Right lobe of liver (tissue), 6 donors: ENCODE measurements at regions not wholly inside any gene's neighbourhood (a gene's known extent, or its start where the extent isn't known, plus 50 kb on each side); places are given as distances from the start of the nearest gene placed in this dataset.

Experiments used
- ATAC-seq, 4 donors: fragments of 200-7000 bp; cut with Tn5 transposase; one replicate each; pipeline ENCODE4 v1.9.1; 2020; ENCODE audit warnings: mild to moderate bottlenecking in 4 of 4, moderate library complexity in 4 of 4
- DNase-seq, 3 donors: peaks; one replicate each; pipeline ENCODE4 v3.0.0-alpha.2; 2020
- H3K27ac ChIP-seq, 3 donors: fragments of 200-600 bp; one replicate each; pipeline ENCODE4 v1.8.0; 2022
- H3K27me3 ChIP-seq, 2 donors: fragments of 200-600 bp; one replicate each; pipeline ENCODE4 v1.8.0; 2022
- H3K36me3 ChIP-seq, 4 donors: fragments of 200-600 bp; sonication (generic) in 1 of 4; one replicate each; pipeline versions ENCODE4 v1.5.1 to v1.8.0; 2017 to 2022; ENCODE audit warnings: control low read depth in 1 of 4
- H3K4me1 ChIP-seq, 4 donors: fragments of 200-600 bp; sonication (generic) in 1 of 4; one replicate each; pipeline versions ENCODE4 v1.5.1 to v1.8.0; 2017 to 2022; ENCODE audit warnings: control low read depth in 1 of 4
- H3K4me3 ChIP-seq, 3 donors: fragments of 200-600 bp; one replicate each; pipeline ENCODE4 v1.8.0; 2022
- H3K9me3 ChIP-seq, 4 donors: fragments of 200-600 bp; sonication (generic) in 1 of 4; one replicate each; pipeline versions ENCODE4 v1.5.1 to v1.8.0; 2017 to 2022; ENCODE audit warnings: control low read depth in 1 of 4
- POLR2A ChIP-seq: fragments of 450-650 bp; IDR thresholded peaks from one replicate; pipeline ENCODE4 v1.6.1; 2017; ENCODE audit warnings: antibody characterized with exemption, mild to moderate bottlenecking
- WGBS: methylation state at CpG from one replicate; pipeline ENCODE4 v1.1.6; 2018; ENCODE audit warnings: low coverage, low lambda C conversion rate; ENCODE audit not compliant: insufficient coverage; ENCODE audit errors: missing lambda C conversion rate; 5-methylcytosine and 5-hydroxymethylcytosine counted together
- intact Hi-C, 2 donors: fragments of 100-400 bp; cut with DNase I; formaldehyde crosslinking; loops; one replicate each; pipeline versions ENCODE4 v1.11.2 to v1.14.1; 2022
- TF ChIP-seq, protein P1 (sequence below), 4 donors: fragments of 200-600 bp in 3 of 4; fragments of 450-650 bp in 1 of 4; IDR thresholded peaks; one replicate each; pipeline versions ENCODE4 v1.5.1 to v1.8.0; 2016 to 2022; ENCODE audit warnings: antibody characterized with exemption in 4 of 4, mild to moderate bottlenecking in 2 of 4
- donor health status: DM: no; HTN: yes; CAD: no.
- donor health status: DM: no; HTN: no; CAD: no.
- donor health status: DM: no; HTN: no; CAD: no.
- donor health status: DM: no; HTN: yes; CAD: no.
- donor health status: DM: no; HTN: yes; CAD: no.

DNA sequence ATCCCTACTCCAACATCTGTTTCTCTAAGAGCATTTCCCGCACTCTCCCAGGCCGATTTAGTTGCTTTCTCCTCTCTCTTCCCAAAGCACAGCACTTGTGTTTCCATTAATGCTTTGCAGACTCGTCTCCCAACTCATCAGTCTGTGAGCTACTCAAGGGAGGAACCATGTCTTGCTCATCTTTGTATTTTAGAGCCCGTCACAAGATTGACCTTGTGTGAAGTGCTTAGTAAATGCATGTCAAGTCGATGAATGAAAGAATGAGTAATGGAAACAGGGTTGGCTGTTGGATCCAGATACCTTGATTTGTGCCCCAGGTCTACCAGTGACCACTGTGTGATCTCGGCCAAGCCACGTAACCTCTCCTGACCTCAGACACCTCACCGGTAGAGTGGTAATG lies 99.3 kb downstream of the KLF4 start:
- Histone ChIP-seq H3K27ac (no peak overlapping the region), H3K4me3 (no peak overlapping the region), H3K27me3 (no peaks in the 10 kb centered on the region), H3K4me1 (peaks cover 0 to 6% (median 0%) of the 10 kb centered on the region in 4 donors), H3K36me3 (no peaks in the 10 kb centered on the region), H3K9me3 (no peaks in the 10 kb centered on the region)
- WGBS, result 80% methylated on average over 8 of the region's 8 CpGs
- TF ChIP-seq POLR2A, result no peak
- TF ChIP-seq, protein P1, sequence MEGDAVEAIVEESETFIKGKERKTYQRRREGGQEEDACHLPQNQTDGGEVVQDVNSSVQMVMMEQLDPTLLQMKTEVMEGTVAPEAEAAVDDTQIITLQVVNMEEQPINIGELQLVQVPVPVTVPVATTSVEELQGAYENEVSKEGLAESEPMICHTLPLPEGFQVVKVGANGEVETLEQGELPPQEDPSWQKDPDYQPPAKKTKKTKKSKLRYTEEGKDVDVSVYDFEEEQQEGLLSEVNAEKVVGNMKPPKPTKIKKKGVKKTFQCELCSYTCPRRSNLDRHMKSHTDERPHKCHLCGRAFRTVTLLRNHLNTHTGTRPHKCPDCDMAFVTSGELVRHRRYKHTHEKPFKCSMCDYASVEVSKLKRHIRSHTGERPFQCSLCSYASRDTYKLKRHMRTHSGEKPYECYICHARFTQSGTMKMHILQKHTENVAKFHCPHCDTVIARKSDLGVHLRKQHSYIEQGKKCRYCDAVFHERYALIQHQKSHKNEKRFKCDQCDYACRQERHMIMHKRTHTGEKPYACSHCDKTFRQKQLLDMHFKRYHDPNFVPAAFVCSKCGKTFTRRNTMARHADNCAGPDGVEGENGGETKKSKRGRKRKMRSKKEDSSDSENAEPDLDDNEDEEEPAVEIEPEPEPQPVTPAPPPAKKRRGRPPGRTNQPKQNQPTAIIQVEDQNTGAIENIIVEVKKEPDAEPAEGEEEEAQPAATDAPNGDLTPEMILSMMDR (IDR thresholded peaks at IDR 0.05), result no peak
- no peak for DNase-seq
- intact Hi-C loops, result no loop called here
- ATAC-seq, result no peak

GRCh38 chr9:107389617-107390071 lies 99.9 kb downstream of the KLF4 start:
- Histone ChIP-seq H3K4me1 (peaks cover 0 to 6% (median 0%) of the 10 kb centered on the region in 4 donors), H3K4me3 (no peak overlapping the region), H3K27ac (no peak overlapping the region), H3K36me3 (no peaks in the 10 kb centered on the region), H3K27me3 (no peaks in the 10 kb centered on the region), H3K9me3 (no peaks in the 10 kb centered on the region)
- ATAC-seq (peak; percentile 88 to 95 (median 91)), DNase-seq (peak; percentile 73 to 82 (median 74))
- WGBS, result 37% methylated on average over 3 of the region's 3 CpGs
- TF ChIP-seq, protein P1 (IDR thresholded peaks at IDR 0.05), result no peak
- no peak for TF ChIP-seq POLR2A
- intact Hi-C loops, result no loop called here

- no peak overlapping the region for H3K27ac ChIP-seq
- DNase-seq (no peak), ATAC-seq (no peak)
- intact Hi-C loops, result no loop called here
- H3K27me3 ChIP-seq, result no peaks in the 10 kb centered on the region
- no peak overlapping the region for H3K4me3 ChIP-seq
- H3K4me1 ChIP-seq, result peaks cover 0 to 6% (median 0%) of the 10 kb centered on the region in 4 donors
- no peak for TF ChIP-seq POLR2A
- TF ChIP-seq, protein P1 (IDR thresholded peaks at IDR 0.05), result no peak
- no peaks in the 10 kb centered on the region for H3K9me3 ChIP-seq
- WGBS, result 77% methylated on average over 4 of the region's 4 CpGs
- H3K36me3 ChIP-seq, result no peaks in the 10 kb centered on the region
Measured at GRCh38 chr9:107388890-107389289, 100.7 kb downstream of the KLF4 start.

DNA sequence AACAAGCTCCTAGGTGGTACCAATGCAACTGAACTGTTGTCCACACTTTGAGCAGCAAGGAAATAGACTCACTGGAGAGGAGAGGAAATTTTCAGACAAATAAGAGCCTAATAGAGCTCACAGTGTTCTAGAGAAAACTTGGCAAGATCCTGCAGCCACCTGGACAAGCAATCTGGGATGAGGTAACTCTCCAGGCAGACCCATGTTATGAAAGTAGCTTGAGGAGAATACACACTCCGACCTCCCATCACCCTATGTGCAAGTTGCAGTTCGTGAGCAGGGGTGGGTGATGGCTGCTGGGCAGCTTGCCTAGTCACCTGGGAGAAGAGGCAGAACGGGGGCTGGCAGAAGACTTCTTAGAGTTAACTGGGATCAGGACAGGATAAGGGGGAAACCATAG lies 102.2 kb downstream of the KLF4 start:
- 0% methylated on average over 1 of the region's 3 CpGs for WGBS
- no peak overlapping the region for H3K27ac ChIP-seq
- H3K4me1 ChIP-seq, result peaks cover 0 to 6% (median 0%) of the 10 kb centered on the region in 4 donors
- TF ChIP-seq, protein P1 (IDR thresholded peaks at IDR 0.05), result no peak
- TF ChIP-seq POLR2A, result no peak
- H3K27me3 ChIP-seq, result no peaks in the 10 kb centered on the region
- intact Hi-C loops, result no loop called here
- no peaks in the 10 kb centered on the region for H3K9me3 ChIP-seq
- ATAC-seq (peak in 3 of 4 donors; percentile 26 to 55 (median 31)), DNase-seq (peak in 1 of 3 donors; percentile 49)
- H3K36me3 ChIP-seq, result no peaks in the 10 kb centered on the region
- no peak overlapping the region for H3K4me3 ChIP-seq

DNA sequence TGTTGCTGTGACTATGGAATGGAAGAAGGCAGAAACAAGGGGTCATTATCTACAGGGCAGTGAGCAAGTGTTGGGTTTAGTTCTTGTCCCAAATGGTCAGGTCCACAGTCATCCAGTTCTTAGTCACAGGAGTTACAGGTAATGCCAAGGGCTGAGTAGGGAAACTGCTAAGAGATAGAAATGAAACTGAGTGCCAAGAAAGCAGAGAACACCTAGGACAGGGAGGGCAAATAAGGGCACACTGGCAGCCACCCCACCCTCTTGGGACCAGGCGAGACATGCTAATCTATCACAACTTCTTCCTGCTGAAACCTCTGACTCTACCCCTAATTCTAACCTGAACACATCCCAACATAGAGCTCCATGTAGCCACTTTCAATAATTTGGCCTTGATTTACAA lies 103.2 kb downstream of the KLF4 start:
- intact Hi-C loops, result no loop called here
- Histone ChIP-seq H3K9me3 (no peaks in the 10 kb centered on the region), H3K36me3 (no peaks in the 10 kb centered on the region), H3K27me3 (no peaks in the 10 kb centered on the region), H3K27ac (no peak overlapping the region), H3K4me3 (no peak overlapping the region), H3K4me1 (peaks cover 0 to 6% (median 0%) of the 10 kb centered on the region in 4 donors)
- TF ChIP-seq, protein P1 (IDR thresholded peaks at IDR 0.05), result no peak
- TF ChIP-seq POLR2A, result no peak
- DNase-seq (no peak), ATAC-seq (no peak)
- 100% methylated on average over 1 of the region's 1 CpG for WGBS
